Upper lobe of left lung (tissue), 4 donors: ENCODE measurements at regions not wholly inside any gene's neighbourhood (a gene's known extent, or its start where the extent isn't known, plus 50 kb on each side); places are given as distances from the start of the nearest gene placed in this dataset.

ENCODE experiments used
- EP300 ChIP-seq, 4 donors: sonication (generic); formaldehyde crosslinking; IDR thresholded peaks; one replicate each; pipeline ENCODE4 v1.5.1; 2017; ENCODE audit warnings: antibody characterized with exemption in 4 of 4, control low read depth in 2 of 4
- POLR2A ChIP-seq, 4 donors: fragments of 450-650 bp; IDR thresholded peaks; one replicate each; pipeline ENCODE4 v1.5.1; 2016 to 2017; ENCODE audit warnings: antibody characterized with exemption in 4 of 4, mild to moderate bottlenecking in 2 of 4
- POLR2AphosphoS5 ChIP-seq, 2 donors: sonication (generic); formaldehyde crosslinking; IDR thresholded peaks; one replicate each; pipeline ENCODE4 v1.5.1; 2017; ENCODE audit warnings: antibody characterized with exemption in 2 of 2
- TF ChIP-seq, protein P1 (sequence below), 6 experiments: fragments of 450-650 bp in 4 of 6; fragments of 200-600 bp in 2 of 6; sonication (generic) in 2 of 6; IDR thresholded peaks; one replicate each; pipeline ENCODE4 v1.5.1; 2016 to 2019; ENCODE audit warnings: antibody characterized with exemption in 6 of 6

- TF ChIP-seq, protein P1, sequence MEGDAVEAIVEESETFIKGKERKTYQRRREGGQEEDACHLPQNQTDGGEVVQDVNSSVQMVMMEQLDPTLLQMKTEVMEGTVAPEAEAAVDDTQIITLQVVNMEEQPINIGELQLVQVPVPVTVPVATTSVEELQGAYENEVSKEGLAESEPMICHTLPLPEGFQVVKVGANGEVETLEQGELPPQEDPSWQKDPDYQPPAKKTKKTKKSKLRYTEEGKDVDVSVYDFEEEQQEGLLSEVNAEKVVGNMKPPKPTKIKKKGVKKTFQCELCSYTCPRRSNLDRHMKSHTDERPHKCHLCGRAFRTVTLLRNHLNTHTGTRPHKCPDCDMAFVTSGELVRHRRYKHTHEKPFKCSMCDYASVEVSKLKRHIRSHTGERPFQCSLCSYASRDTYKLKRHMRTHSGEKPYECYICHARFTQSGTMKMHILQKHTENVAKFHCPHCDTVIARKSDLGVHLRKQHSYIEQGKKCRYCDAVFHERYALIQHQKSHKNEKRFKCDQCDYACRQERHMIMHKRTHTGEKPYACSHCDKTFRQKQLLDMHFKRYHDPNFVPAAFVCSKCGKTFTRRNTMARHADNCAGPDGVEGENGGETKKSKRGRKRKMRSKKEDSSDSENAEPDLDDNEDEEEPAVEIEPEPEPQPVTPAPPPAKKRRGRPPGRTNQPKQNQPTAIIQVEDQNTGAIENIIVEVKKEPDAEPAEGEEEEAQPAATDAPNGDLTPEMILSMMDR (IDR thresholded peaks at IDR 0.05), result no peak
- TF ChIP-seq POLR2A (IDR thresholded peaks at IDR 0.05) (no peak), POLR2AphosphoS5 (IDR thresholded peaks at IDR 0.05) (no peak), EP300 (IDR thresholded peaks at IDR 0.05) (no peak)
Measured at GRCh38 chr14:25520821-25521220, 470.9 kb upstream of the STXBP6 start.
